SK-N-SH treated with all-trans-retinoic acid at 6 μM for 48 hours (cell line): ENCODE measurements at regions not wholly inside any gene's neighbourhood (a gene's known extent, or its start where the extent isn't known, plus 50 kb on each side); places are given as distances from the start of the nearest gene placed in this dataset.

ENCODE experiments used
- ISL1 ChIP-seq: fragments of 250-450 bp; sonication (Bioruptor Pico); IDR thresholded peaks from 2 replicates; pipeline ENCODE4 v2.1.2; 2022; ENCODE audit warnings: mild to moderate bottlenecking, moderate library complexity
- OSR1 ChIP-seq: fragments of 250-450 bp; sonication (Bioruptor Pico); IDR thresholded peaks from 2 replicates; pipeline ENCODE4 v1.8.0; 2022; ENCODE audit warnings: moderate library complexity, mild to moderate bottlenecking, inconsistent platforms
- PPARA ChIP-seq: fragments of 250-450 bp; sonication (Bioruptor Pico); IDR thresholded peaks from 2 replicates; pipeline ENCODE4 v1.5.0; 2020; ENCODE audit warnings: mild to moderate bottlenecking, borderline replicate concordance
- RARB ChIP-seq: fragments of 250-450 bp; sonication (Bioruptor Pico); IDR thresholded peaks from 2 replicates; pipeline ENCODE4 v1.8.0; 2021; ENCODE audit warnings: mild to moderate bottlenecking, moderate library complexity
- SNAI2 ChIP-seq: fragments of 250-450 bp; sonication (Bioruptor Pico); IDR thresholded peaks from 2 replicates; pipeline ENCODE4 v1.5.0; 2020; ENCODE audit warnings: mild to moderate bottlenecking, moderate library complexity
- TCF4 ChIP-seq: fragments of 250-450 bp; sonication (Bioruptor Pico); IDR thresholded peaks from 2 replicates; pipeline ENCODE4 v1.8.0; 2021; ENCODE audit warnings: mild to moderate bottlenecking, moderate library complexity, borderline replicate concordance
- ZC3H10 ChIP-seq: fragments of 250-450 bp; sonication (Bioruptor Pico); IDR thresholded peaks from 2 replicates; pipeline ENCODE4 v1.5.1; 2021; ENCODE audit warnings: mild to moderate bottlenecking, moderate library complexity
- ZFP3 ChIP-seq: fragments of 250-450 bp; sonication (Bioruptor Pico); IDR thresholded peaks from 2 replicates; pipeline ENCODE4 v1.5.0; 2020; ENCODE audit warnings: mild to moderate bottlenecking, moderate library complexity
- ZNF565 ChIP-seq: fragments of 450-650 bp; formaldehyde crosslinking; conservative IDR thresholded peaks from 2 replicates; pipeline ENCODE4 v1.5.0; 2020; ENCODE audit warnings: low read depth, mild to moderate bottlenecking, moderate library complexity
- ZNF70 ChIP-seq: fragments of 450-650 bp; formaldehyde crosslinking; IDR thresholded peaks from 2 replicates; pipeline ENCODE4 v1.5.0; 2020; ENCODE audit warnings: mild to moderate bottlenecking, moderate library complexity
- TF ChIP-seq, protein P1 (sequence below): fragments of 250-450 bp; sonication (Bioruptor Pico); IDR thresholded peaks from 2 replicates; pipeline ENCODE4 v1.5.1; 2021; ENCODE audit warnings: mild to moderate bottlenecking, moderate library complexity
- TF ChIP-seq, protein P2 (sequence below): fragments of 250-450 bp; sonication (Bioruptor Pico); IDR thresholded peaks from 2 replicates; pipeline ENCODE4 v1.8.0; 2020; ENCODE audit warnings: mild to moderate bottlenecking, moderate library complexity, borderline replicate concordance

DNA sequence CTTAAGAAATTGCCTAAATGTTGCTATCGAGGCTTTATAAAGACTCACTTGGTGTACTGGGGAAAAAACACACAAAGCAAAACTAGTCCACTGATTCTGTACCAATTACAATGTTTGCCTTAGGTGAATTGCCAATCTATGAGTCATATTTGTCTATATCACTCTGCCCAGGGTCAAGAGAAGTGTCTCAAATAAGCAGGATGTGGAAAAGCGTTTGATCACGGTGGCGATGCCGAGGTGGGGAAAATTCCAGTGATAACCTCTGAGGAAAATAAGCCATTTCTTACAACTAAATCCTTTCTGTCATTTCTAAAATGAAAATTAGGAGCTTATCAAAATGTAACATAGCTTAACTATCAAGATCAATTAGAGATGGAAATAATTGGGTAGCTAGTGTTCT is 148.6 kb upstream of the DIO3 start:
- TF ChIP-seq ZFP3 (no peak), ZNF565 (no peak), ZNF70 (CRISPR knock-in tag) (no peak), ZC3H10 (CRISPR knock-in tag) (no peak), SNAI2 (CRISPR knock-in tag) (no peak), RARB (CRISPR knock-in tag) (no peak), TCF4 (CRISPR knock-in tag) (no peak), PPARA (CRISPR knock-in tag) (no peak), OSR1 (CRISPR knock-in tag) (no peak), ISL1 (CRISPR knock-in tag) (no peak)
- TF ChIP-seq, protein P1, sequence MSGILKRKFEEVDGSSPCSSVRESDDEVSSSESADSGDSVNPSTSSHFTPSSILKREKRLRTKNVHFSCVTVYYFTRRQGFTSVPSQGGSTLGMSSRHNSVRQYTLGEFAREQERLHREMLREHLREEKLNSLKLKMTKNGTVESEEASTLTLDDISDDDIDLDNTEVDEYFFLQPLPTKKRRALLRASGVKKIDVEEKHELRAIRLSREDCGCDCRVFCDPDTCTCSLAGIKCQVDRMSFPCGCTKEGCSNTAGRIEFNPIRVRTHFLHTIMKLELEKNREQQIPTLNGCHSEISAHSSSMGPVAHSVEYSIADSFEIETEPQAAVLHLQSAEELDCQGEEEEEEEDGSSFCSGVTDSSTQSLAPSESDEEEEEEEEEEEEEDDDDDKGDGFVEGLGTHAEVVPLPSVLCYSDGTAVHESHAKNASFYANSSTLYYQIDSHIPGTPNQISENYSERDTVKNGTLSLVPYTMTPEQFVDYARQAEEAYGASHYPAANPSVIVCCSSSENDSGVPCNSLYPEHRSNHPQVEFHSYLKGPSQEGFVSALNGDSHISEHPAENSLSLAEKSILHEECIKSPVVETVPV (CRISPR knock-in tag): no peak
- TF ChIP-seq, protein P2, sequence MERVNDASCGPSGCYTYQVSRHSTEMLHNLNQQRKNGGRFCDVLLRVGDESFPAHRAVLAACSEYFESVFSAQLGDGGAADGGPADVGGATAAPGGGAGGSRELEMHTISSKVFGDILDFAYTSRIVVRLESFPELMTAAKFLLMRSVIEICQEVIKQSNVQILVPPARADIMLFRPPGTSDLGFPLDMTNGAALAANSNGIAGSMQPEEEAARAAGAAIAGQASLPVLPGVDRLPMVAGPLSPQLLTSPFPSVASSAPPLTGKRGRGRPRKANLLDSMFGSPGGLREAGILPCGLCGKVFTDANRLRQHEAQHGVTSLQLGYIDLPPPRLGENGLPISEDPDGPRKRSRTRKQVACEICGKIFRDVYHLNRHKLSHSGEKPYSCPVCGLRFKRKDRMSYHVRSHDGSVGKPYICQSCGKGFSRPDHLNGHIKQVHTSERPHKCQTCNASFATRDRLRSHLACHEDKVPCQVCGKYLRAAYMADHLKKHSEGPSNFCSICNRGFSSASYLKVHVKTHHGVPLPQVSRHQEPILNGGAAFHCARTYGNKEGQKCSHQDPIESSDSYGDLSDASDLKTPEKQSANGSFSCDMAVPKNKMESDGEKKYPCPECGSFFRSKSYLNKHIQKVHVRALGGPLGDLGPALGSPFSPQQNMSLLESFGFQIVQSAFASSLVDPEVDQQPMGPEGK (CRISPR knock-in tag): no peak
